OCI-LY1 (cell line): ENCODE measurements at regions not wholly inside any gene's neighbourhood (a gene's known extent, or its start where the extent isn't known, plus 50 kb on each side); places are given as distances from the start of the nearest gene placed in this dataset.

Source experiments
- EZH2 ChIP-seq: fragments of 200-600 bp; sonication (generic), shearing (Covaris generic); IDR thresholded peaks from 2 replicates; pipeline ENCODE4 v1.8.0; 2017; ENCODE audit warnings: borderline replicate concordance, mixed run types, mild to moderate bottlenecking, antibody characterized with exemption, low read length, moderate library complexity, mixed read lengths
- TF ChIP-seq, protein P1 (sequence below): fragments of 200-600 bp; sonication (generic), shearing (Covaris generic); IDR thresholded peaks from 2 replicates; pipeline ENCODE4 v1.5.1; 2017; ENCODE audit warnings: mild to moderate bottlenecking, antibody characterized with exemption, low read length, moderate library complexity, mixed read lengths

DNA sequence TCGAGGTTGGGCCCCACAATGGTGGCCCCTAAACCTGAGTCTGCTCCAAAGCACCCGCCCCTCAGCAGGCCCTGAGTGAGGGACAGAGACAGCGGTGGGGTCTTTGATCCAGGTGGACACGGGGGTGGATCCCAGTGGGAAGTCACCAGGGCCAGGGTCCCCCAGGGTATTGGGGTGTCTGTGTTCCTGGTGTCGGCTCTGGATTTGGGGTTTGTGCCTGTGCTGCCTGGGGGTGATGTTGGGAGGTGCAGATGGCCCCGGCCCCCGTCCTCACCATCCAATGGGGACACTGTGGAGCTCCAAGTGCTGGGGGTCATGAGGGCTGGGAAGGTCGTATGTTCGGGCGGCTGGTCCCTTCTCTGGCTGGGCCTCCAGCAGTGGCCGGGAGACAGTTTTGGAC is 354.2 kb downstream of the TMEM121 start:
- TF ChIP-seq, protein P1, sequence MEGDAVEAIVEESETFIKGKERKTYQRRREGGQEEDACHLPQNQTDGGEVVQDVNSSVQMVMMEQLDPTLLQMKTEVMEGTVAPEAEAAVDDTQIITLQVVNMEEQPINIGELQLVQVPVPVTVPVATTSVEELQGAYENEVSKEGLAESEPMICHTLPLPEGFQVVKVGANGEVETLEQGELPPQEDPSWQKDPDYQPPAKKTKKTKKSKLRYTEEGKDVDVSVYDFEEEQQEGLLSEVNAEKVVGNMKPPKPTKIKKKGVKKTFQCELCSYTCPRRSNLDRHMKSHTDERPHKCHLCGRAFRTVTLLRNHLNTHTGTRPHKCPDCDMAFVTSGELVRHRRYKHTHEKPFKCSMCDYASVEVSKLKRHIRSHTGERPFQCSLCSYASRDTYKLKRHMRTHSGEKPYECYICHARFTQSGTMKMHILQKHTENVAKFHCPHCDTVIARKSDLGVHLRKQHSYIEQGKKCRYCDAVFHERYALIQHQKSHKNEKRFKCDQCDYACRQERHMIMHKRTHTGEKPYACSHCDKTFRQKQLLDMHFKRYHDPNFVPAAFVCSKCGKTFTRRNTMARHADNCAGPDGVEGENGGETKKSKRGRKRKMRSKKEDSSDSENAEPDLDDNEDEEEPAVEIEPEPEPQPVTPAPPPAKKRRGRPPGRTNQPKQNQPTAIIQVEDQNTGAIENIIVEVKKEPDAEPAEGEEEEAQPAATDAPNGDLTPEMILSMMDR, result no peak
- no peak for TF ChIP-seq EZH2
